GM19455 (cell line): ENCODE measurements at regions not wholly inside any gene's neighbourhood (a gene's known extent, or its start where the extent isn't known, plus 50 kb on each side); places are given as distances from the start of the nearest gene placed in this dataset.
"Not testable (repeated sequence)": the region's sequence is repeated elsewhere in the genome, so short reads cannot be mapped to it uniquely, and the experiment has no call there.

Experiments
- ATAC-seq: cut with Tn5 transposase; IDR thresholded peaks from one replicate; pipeline ENCODE4 v1.9.1; 2021; ENCODE audit not compliant: unreplicated experiment

DNA sequence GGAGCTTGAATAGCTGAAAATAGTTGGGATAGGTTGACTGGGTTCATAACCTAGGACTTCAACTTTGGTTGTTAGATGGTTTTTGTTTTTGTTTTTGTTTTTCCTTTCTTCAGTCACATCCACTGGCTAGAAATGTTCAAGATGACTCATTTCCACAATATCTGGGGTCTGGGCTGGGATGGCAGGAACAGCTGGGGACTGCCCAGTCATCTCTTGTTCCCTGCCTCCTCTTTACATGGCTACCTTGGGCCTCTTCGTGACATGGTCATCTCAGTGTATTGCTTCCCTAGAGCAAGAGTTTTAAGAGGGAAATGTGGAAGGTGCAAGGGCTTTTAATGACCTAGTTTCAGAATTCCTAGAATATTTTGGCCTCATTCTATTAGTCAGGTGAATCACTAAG, 915.8 kb downstream of the XPNPEP1 start:
- ATAC-seq = no peak

DNA sequence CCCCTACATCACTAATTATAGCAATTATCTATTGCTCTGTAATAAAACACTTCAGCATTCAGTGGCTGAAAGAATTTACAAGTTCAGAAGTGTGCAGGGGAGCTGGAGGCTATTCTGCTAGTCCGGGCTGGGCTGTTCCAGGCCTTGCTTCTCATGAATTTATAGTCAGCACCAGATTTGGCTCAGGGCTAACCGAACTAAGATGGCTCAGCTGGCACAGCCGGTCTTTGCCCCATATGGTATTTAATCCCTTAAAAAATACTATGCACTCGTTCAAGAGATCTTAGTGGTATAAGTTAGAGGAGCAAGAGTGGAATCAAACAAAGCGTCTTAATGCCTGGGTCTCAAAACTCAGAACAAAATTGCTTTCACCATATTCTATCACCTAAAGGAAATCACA, 932.9 kb downstream of the XPNPEP1 start:
- ATAC-seq = no peak

DNA sequence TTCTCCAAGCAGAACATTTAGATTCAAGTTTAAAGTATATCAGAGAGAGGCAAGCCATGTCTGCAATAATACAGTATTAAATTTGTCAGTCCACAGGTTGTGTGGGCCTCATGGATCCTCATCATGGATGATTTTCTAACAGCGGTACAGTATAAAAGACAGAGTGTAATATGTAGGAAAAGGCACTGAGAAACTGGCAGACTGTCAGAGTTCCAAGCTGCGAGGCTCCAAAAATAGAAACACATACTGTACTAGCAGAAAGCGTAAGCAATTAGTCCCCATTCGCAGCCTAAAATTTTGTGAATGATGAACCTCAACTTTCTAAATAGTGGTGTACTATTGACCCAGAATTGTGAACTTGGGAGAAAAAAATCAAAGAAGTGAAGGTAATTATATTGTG, 933.3 kb downstream of the XPNPEP1 start:
- no peak for ATAC-seq

DNA sequence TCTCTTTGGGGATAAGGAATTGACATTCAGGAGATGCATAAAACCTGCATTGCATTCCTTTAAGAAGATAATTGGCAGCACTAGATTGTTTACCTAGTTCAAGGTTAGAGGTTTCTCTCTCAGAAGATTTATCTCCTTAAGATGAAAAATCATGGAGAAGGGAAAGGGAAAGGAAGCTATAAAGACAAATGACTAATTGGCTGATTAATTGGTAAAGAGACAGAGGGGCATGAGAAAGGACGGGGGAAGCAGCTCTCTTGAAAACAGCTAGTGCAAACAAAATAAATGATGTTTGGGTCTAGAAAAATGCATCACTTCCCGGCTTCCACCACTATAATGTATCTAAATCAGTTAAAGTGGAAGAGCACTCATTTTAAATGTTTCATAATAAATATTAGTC, 941.2 kb downstream of the XPNPEP1 start:
- ATAC-seq = no peak

DNA sequence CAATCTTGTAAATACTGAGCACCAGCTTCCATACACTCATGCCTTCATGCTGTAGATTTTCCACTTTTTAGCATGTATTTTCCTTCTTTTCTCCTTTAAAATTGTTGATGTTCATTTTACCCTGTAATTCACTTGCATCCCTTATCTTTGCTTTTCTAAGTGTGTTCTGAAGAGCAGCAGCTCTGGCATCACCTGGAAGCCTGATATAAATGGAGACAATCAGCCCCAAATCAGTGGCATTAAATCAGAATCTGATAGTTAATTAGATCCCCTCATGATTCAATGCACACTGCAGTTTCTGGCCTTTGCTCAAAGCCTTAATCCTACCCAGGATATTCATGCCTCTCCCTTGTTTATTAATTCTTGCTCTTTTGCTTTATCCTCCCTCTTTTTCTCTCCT, 942.4 kb downstream of the XPNPEP1 start:
- ATAC-seq = no peak

DNA sequence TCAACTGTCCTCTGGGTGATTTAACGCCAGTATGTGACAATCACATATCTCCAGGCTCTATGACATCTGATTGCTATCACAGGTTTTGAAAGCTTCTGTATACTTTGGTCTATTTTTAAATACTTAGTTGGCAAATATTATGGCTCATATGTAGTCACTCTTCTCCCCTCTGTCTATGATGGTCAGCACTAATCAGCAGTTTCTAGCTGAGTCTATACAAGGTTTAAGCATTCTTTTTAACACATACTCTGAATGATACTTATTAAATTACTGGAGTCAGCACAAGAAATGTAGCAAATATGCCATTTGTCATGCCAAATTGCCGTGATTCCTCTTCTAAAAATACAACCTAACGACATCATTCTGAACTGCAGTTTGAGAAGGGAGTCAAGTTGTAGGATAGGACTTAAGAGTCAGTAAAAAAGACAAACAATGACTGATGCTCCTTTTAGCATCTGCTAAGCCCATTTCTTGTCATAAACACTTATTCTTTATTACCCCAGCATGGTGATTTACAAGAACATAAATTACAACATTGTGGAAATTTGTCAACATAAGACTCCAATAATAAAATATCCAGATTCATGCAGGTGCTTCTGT, 947.8 kb downstream of the XPNPEP1 start:
- ATAC-seq = no peak

DNA sequence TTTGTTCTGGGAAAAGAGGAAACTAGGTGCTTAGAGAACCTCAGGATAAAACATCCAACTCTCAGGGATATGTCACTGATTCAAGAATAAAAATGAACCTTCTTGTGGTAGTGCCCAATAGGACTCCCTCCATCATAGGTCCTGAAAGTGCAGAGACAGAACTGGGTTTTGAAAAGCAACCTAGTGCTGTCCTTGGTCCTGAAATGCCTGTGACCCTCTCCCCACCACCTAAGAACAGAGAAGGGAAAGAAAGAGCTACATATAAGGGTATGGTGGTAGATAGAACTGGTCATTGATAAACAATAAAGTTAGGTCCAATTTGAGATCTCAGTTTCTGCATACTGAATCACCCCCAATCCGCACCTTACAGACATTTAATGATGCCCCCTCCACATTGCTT, 953.3 kb downstream of the XPNPEP1 start:
- no peak for ATAC-seq

- no peak for ATAC-seq
Observed at GRCh38 chr10:108966411-108966810, 956.9 kb downstream of the XPNPEP1 start.

DNA sequence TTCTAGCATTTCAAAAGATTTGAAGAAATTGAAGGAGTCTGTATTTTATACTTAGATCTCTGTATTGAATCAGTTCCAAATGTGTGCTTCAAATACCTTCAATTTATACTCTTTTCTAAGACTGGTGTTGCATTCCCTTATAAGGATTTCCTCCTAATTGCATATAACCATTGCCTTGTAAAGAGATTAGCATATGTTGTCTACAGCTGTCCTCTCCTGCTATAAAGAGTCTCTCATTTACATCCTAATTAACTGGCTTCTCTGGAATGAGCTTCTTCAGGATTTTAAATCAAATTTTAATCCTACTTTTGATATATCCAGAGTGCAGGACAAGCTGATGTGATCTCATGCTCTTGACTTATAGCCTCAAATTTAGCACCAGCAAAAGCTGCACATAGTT, 957.3 kb downstream of the XPNPEP1 start:
- no peak for ATAC-seq

DNA sequence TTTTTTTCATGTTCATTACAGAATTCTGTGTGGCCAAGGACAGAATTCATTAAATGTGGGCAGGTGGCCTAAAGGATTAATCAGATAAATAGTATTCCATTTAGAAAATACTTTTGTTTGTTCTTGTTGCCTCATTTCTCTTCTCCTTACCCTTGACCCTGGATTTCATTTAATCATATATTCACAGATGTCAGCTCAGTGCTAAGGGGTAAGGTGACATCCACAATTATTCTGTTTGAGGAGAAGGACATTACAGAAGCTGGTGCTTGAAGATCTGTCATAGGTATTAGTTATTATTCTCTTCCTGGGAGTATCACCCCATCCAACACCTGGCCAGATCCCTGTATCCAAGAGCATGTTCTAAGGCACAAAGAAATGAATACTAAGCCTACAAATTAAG, 961.1 kb downstream of the XPNPEP1 start:
- no peak for ATAC-seq

DNA sequence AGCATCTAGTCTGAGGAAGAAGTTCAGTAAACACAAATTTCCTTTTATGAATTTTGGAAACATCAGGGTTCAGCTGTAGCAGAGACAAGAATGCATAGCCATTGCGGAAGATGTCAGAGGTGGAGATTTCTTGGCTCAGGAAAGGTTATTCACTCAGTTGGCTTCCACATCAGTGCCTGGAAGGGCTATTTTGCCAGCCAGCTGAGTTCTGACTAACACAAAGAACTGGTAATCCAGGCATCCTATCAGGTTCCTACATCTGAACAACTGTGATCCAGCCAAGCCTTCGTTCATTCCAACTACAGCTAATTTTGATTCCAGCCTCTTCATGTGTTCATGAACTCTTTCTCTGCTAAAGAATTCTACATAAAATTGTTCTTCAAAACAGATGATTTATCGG, 965.6 kb downstream of the XPNPEP1 start:
- ATAC-seq = no peak

GRCh38 chr10:108956149-108956548, 967.2 kb downstream of the XPNPEP1 start:
- ATAC-seq = no peak

DNA sequence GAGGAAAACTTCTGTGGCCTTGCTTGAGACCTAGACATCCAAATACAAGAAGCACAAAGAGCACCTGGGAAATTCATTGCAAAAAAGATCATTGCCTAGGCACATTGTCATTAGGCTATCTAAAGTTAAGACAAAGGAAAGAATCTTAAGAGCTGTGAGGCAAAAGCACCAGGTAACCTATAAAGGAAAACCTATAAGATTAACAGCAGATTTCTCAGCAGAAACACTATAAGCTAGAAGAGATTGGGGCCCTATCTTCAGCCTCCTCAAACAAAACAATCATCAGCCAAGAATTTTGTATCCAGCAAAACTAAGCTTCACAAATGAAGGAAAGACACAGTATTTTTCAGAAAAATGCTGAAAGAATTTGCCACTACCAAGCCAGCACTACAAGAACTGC, 1003.3 kb downstream of the XPNPEP1 start:
- not testable (repeated sequence) for ATAC-seq

DNA sequence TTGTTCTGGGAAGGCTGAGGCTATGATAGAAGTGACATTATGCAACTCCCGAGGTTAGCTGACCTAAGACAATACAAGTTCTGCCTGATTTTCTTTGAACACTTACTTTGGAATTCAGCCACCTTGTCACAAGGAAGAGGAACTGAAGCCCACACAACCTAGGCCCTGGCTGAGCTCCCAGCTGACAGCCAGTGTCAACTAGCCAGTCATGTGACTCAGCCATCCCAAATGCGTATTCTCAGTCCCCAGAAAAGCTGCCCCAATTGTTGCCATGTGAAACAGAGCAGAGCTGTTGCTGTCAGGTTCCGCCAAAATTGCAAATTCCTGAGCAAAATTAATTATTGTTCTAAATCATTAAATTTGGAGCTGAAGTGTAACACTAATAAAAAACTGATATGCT, 1010.0 kb downstream of the XPNPEP1 start:
- ATAC-seq = no peak

DNA sequence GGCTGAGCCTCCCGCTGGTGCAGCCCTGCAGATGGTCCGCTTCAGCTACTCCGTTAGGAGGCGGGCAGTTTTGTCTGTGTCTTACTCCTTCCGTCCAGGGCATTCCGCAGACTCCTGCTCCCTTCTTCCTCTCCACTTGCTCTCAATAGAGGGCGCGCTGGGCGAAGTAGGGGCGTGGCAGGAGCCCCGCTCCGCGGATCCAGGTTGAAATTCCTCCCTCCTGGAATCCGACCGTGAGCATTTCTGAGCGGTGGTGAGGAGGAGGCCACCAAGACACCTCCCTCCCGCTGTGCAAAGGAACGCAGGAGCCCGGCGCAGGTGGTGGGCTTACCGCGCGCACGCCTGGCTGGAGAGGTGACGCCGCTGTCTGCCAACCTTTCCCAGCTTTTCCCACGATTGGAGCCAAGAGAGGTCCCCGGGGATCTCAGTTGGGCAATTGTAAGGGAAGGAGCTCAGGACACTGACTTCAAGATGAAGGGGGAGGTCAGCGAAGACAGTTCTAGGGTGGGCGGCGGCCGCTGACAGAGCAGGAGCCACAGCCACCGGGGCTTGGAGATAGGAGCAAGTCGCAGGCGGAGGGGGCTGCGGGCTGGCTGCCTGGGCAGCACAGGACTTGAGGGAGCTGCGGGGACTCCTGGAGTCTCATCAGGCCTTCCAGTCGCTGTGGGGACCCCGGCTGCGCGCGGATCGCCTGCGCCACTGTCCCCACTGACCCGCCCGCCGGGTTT, 1011.3 kb downstream of the XPNPEP1 start:
- no peak for ATAC-seq

- ATAC-seq = no peak
Observed at GRCh38 chr10:108908096-108908495, 1015.2 kb downstream of the XPNPEP1 start.

DNA sequence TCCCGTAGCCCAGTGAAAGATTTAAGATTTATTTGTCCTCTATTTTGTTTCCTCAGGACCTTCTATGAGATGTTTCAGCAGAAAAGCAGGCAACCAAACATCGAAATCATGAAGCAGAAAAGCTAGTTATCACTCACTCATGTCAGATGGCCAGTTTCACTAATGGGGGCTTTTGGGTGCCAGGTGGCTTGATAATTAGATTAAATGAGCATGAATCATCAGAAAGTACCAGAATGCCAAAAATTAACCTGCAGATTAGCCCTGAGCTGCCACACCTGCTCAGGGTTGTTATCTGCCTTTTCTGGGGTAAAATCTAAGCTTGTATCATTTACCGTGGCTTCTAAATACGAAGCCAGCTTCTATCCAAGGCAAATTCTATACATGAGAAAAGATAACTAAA, 1017.5 kb downstream of the XPNPEP1 start:
- no peak for ATAC-seq

- ATAC-seq = no peak
Observed at GRCh38 chr10:108905171-108905570, 1018.1 kb downstream of the XPNPEP1 start.

DNA sequence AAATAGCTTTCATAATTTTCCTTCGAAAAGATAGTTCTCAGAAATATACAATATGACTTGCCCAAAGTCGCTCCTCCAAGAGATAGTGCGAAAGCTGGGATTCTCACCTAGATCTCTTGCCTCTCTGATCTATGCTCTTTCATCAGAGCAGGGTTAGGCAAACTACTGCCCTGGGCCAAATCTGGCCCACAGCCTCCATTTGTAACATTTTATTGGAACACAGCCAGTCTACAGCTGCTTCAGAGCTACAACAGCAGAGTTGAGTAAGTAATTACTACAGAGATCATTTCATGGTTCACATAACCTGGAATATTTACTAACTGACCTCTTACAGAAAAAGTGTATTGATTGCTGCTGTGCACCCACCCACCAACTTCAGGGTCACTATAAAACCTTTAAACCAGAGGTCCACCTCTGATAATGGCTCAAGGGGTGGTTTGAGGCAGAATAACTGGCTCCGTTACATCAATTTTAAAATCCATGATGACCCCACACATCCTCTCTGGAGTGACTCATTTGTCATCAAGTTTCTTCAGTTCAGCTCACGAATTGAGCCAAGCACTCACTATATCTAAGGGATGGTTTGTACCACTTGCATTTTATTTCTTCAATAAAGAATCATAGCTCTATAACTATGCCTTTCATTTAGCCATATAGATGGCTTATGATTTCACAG, 1019.0 kb downstream of the XPNPEP1 start:
- no peak for ATAC-seq

DNA sequence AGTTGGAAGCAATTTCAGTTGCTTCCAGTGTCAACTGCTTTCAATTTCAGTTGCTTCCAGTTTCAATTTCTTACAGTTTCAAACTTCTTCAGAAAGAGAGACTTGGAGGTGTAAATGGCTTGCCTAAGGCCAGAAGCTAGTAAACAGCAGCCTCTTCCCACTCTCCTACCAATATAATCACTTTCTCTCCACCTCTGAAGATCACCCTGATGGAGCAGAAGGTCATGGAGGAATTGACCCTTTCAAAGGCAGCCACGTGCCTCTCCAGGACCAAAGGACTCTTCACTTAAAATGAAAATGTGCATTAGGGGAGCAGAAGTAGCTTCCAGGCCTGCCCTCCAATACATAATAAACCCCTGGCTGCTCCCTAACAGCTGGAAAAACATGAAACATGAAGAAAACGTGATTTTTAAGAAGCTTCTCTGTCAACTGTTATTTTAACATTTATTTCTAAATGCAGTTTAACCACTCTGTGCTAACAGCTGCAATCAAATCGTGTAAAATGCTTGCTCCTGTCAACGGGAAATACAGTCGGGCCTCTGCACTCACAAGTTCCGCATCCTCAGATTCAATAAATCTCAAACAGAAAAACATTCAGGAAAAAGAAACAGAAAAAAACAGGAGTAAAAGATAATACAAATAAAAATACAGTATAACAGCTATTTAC, 1020.6 kb downstream of the XPNPEP1 start:
- ATAC-seq = no peak

DNA sequence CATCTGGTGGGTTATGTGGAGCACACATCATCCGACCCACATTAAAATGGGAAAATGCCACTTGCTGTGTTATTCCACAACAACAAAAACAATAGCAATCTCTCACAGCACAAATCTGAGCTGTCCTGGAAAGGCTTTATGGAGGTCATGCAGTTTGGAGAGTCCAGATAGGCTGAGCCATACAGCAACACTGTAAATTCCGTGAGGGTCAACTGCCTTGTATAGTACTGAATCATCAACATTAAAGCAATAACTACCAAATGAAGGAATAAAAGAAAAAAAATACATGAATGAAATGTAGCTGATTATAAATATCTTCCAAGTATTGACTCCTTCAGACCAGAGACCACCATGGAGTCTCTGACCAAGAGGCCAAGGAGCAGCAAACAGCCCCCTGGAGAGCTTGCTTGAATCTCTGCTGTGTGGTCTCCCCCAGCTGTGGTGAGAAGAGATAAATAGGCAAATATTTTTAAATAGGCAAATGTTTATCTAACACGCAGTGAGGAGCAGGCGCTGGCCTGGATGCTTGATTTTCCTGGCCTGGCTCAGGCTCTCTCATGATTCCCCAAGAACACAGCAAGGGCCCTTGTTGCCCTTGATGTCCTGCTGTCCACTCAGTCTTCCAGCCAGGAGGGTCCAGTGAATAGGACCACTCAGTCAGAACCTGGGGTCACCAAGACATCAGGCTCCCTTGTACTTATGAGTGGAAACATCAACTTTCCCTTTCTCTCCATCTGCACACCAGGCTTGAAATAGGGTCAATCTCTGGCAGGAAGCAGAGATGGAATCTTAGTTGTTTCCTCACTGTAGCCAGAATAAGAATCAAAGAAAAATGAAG, 1021.3 kb downstream of the XPNPEP1 start:
- no peak for ATAC-seq
